ENCODE measurements at regions not wholly inside any gene's neighbourhood (a gene's known extent, or its start where the extent isn't known, plus 50 kb on each side); places are given as distances from the start of the nearest gene placed in this dataset.

- no peak for DNase-seq
Measured at GRCh38 chr9:135196474-135196873, 109.0 kb downstream of the OLFM1 start.

DNA sequence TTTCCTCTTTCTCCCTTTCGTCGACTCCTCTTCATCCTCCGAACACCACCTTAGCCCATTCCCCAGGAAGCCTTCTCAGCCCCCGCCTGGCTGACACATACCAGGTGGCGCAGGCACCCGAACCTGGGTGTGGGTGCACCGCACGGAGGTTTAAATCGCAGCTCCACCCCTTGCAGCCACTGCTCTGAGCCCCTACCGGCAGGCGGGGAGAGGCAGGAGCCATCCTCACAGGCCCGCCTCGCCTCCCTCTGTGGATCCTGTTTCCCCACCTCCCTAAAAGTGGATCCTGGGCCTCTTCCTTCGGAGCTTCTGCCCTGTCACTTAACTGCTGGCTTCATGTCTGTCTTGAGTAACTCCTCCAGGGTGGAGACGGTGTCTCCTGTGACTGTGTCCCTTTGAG lies 110.7 kb downstream of the OLFM1 start:
- DNase-seq = no peak

DNA sequence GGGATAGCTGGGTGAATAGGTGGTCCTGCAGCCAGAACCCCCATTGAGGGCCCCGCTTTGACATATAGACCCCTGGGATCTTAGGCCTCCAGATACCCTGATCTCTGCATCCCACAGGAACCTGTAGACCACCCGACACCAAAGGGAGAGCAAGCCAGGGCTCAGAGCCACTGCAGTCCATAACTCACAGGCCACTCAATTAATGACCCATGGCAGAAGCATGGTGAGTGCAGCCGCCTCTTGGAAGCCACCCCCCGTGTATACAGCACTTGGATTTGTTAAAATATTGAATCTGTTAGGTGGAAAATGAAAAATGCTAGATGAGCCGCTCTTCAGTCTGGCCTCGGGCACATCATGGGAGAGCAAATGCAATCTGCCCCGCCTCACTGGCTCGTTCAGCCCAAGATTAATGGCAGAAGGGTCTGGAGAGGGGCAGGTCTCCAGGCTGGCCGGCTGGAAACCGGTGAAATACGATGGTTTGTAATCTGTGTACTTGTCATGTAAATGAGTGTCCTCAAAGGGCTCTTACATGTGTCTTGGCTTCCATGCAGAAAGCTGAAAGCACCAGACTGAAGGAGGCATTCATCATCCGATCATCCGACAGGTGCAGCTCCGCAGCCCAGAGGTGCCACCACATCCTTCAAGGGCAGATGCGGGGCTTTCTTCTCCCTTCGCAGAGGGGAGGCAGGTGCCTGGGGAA lies 111.3 kb downstream of the OLFM1 start:
- no peak for DNase-seq

DNA sequence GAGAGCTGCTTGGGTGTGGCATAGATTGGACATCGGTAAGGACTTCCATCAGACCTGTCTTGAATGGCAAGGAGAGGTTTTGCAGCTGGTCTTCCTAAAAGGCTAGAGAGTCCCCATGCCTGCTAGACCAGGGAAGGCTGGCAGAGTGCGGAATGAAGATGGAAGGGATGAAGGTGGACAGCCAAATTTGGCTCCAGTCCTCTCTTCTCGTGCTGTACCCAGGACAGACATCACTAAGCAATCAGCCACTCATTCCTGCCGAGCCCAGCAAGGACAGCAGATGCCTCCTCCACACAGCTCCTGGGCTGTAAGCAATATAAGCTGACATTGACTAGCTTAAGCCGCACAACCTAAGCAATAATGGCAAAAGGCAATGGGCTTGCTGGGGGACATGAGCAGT lies 112.0 kb downstream of the OLFM1 start:
- no peak for DNase-seq

- no peak for DNase-seq
Measured at GRCh38 chr9:135201711-135202110, 114.2 kb downstream of the OLFM1 start.

DNA sequence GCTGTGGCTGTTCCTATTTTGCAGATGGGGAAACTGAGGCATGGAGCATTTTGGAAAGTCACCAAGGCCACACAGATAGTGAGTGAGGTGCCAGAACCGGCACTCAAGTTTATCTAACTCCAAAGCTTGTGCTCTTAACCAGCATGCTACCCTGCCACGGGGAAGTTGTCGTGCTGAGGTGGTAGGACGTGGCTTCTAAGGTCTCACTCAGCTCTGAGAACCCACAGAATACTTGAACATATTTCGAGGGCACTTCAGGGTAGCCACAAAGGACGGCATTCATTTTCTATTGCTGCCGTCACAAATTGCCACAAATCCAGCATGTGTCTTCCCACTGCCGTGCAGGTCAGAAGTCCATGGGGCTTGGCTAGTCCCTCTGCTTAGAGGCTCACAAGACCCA lies 116.7 kb downstream of the OLFM1 start:
- DNase-seq = no peak

DNA sequence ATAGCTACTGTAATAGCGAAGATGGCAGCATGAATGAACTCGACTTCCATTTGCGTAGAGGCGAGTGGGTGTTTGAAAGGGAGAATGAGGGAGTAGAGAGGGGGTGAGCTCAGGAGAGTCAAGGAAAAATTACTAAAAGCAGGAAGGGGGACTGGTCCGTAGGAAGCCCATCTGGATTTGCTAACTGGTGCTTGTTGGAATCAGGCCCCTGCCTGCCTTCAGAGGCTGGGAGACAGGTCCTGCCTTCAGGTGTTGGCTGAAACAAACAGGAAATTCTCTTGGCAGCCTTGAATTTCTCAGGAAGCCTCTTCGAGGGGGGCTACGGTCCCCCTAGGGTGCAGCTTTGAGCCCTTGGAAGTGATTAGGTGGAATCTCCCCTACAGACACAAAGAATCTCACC lies 121.7 kb downstream of the OLFM1 start:
- no peak for DNase-seq

DNA sequence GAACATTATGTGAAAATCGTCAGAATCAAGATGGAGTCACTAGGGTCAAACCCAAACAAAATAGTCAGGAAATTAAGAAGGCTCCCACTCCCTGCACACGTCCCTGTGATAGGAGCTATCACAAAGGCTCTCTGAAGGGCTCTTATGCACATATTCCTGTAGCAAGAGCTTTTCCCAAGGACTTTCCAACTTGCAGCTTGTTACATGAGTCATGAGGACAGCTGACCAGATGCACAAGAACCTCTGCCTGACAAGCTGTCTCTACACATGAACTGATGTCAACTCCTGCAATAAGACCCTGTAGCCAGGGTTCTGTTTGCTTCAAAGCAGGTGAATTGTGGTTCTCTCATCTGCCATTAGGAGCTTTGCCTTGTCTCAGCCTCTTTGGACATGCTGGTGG lies 122.4 kb downstream of the OLFM1 start:
- no peak for DNase-seq

DNA sequence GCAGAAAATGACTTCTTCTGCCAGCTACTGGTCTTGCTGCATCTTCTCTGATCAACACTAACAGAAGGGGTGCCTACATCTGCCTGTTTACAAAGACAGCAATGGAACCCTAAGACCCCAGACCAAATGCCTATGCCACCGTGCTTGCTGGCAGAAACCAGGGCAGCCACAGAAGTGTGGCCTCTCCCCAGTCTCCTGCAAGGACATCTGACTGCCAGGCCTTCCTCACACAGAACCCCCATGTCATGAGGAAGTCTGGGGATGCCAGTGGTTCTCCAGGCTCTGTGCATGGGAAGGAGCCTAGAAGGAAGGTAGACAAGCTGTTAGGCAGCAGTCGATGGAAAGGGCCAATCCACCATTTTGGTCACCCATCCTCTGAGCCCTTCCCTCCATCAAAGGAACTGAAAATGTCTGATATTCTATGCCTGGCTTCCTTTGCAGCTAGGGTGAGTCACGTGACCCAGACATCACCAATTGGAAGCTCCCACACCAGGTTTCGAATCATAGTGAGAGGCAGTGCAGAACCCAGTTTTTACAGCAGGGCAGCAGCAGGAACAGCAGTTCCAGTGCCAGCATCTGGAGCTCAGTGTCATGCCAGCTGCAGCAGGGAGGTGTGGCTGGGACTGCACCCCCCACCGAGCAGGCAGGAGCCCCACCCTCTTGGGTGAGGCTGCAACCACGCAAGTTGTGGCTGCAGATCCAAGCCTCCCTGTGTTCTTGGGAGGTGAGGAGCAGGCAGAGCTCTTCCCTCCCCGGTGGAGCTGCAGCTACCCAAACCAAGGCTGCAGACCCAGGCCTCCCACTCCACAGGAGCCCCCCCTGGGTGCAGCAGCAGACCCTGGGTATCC lies 123.4 kb downstream of the OLFM1 start:
- no peak for DNase-seq

DNA sequence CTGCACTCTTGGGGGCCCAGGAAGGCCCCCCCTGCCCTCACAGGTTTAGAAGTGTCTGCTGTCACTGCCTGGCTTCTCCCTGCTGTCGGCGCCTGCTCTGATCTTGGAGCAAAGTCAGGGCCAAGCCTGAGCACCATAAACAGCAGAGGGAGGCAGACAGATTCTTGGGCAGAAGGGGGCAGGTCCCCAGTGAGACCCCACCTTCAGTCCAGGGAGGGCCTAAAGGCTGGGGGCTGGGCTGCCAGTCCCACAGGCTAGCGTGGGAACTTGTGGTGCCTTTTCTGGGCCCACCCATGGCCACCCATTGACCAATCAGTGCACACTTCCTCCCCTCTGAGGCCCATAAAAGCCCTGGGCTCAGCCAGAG lies 124.0 kb downstream of the OLFM1 start:
- DNase-seq = no peak

GRCh38 chr9:135212961-135213360 lies 125.5 kb downstream of the OLFM1 start:
- DNase-seq = no peak

- no peak for DNase-seq
Measured at GRCh38 chr9:135213566-135213965, 126.1 kb downstream of the OLFM1 start.

GRCh38 chr9:135214054-135214640 lies 126.7 kb downstream of the OLFM1 start:
- DNase-seq = no peak

GRCh38 chr9:135214706-135215105 lies 127.2 kb downstream of the OLFM1 start:
- DNase-seq = no peak

DNA sequence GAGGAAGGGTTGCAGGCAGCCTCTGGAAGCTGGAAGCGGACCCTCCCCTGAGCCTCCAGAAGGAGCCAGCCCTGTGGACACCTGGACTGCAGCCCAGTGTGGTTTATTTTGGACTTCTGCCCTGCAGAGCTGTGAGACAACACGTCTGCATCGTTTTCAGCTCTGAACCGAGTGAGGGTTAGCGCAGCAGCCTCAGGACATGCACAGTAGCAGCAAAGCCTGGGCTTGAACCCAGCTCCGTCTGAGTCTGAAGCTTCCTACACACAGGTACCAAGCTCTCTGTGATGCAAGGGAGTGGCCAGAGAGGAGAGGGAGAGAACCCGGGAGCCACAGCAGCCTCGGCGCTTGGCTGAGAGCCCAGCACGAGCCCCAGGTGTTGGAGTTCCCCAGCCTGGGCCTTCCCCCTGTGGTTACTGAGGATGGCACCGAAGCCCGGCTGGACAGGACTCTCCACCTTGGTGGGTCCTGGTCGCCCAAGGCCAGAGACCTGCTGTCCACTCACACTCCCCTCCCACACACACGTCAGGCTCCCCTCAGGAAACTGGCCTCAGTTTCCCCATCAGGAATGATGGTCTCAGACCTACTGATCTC lies 128.2 kb downstream of the OLFM1 start:
- DNase-seq = no peak

GRCh38 chr9:135216236-135216635 lies 128.8 kb downstream of the OLFM1 start:
- DNase-seq = no peak

GRCh38 chr9:135216791-135217441 lies 129.4 kb downstream of the OLFM1 start:
- no peak for DNase-seq

DNA sequence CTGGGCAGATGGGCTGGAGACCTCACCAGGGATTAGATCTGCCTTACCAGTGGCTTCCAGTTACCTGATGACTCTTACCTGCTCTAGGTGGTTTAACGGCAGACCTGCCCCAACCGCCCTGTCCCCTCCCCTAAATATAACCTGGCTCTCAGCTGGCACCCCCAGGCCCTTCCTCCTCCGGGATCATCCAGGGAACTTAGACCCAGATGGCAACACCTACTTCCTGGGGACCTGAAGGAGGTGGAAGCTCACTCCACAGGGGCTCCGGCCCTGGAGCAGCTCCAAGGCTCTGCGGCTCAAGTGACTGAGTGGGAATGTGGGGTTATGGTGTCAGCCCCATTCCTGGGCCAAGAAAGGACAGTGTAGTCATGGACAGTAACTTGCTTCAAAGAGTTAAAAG lies 130.4 kb downstream of the OLFM1 start:
- DNase-seq = no peak

GRCh38 chr9:135218331-135219225 lies 131.1 kb downstream of the OLFM1 start:
- DNase-seq = no peak

DNA sequence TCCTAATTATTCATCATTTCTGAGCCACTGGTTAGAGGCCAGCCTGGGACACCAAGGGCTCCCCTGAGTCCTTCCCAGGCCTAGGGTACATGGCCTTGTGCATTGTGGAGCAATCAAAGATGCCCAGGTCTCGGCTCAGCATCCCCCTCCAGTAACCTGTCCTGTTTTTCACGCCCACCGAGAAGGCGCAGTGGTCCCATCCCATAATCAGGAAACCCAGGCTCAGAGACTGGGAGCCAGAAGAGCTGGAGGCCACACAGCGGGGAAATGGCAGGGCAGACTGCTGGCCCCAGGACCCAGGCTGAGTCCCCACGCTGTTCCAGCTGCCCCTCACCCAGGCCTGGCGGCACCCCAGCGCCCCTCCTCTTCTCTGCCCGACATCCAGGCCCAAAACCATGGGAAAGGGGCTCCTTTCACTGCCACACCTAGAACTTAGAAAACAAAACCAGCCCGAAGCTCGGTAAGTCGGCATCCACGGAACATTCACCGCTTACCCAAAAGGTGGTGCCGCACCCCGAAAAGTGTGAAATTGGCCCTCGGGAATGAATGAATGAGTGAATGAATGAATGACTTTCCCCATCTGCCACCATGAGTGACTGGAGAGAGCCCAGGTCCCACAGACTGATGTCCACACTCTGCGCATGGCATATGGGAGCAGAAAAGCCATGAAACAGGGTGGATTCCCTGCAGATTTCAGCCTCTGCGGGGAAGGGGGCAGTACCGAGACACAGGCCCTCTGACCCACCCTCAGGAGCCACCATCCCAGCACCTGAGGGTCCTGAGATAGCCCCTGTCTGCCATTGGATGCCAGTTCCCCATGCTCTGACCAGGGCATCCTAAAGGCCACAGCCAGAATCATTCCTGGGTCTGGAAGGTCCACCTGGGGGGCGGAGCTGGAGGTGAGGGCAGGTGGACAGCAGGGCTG lies 132.5 kb downstream of the OLFM1 start:
- DNase-seq = no peak

Measured in NCI-H1436 treated with DMSO at 0.1 percent for 48 hours (cell line).